GM21717 (cell line): ENCODE measurements at regions not wholly inside any gene's neighbourhood (a gene's known extent, or its start where the extent isn't known, plus 50 kb on each side); places are given as distances from the start of the nearest gene placed in this dataset.
"Not testable (repeated sequence)": the region's sequence is repeated elsewhere in the genome, so short reads cannot be mapped to it uniquely, and the experiment has no call there.

Source experiments
- ATAC-seq: cut with Tn5 transposase; IDR thresholded peaks from one replicate; pipeline ENCODE4 v1.9.1; 2021; ENCODE audit warnings: mild to moderate bottlenecking, moderate library complexity; ENCODE audit not compliant: unreplicated experiment

DNA sequence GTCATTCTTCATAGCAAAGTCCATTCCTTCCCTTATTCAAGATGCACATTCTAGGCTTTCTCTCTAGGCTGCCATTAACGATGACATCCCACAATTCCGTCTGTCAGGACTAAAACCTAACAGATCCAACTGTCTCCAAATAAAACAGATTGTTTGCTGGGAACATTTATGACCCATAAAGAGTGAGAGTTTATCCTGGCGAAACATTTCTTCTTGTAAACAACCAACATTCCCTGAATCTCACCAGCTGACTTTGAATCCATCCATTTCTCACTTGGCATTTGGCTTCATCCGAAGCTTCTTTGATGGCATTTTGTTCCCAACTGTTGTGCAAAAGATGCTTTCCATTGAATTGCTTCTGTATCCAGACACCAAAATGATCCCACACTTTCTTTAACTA is 93.1 kb downstream of the OLIG3 start:
- ATAC-seq, result no peak

DNA sequence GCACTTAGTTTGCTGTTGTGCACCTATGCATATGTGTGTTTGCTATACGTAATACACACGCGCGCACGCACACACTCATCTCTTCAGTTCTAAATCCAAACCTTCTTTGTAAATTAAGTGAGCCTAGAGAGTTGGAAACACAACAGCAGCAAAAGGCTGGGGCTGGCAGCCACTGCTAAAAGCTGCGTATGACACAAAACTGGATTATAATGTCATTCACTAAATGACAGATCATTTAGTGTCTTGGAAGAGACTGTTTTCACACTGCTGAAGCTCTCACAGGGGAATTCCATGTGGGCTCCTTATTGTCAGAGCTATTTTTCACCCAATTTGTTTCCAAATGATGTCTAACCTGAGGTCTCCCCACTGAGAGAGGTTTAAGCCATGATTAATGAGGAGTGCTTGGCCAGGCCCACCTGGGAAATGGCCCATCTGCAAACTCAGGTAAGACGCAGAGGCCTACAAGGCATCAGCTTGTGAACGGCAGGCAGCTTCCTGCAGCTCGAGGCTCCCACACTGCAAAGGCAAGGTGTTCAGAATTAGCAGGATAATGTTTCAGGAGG is 94.2 kb downstream of the OLIG3 start:
- no peak for ATAC-seq

DNA sequence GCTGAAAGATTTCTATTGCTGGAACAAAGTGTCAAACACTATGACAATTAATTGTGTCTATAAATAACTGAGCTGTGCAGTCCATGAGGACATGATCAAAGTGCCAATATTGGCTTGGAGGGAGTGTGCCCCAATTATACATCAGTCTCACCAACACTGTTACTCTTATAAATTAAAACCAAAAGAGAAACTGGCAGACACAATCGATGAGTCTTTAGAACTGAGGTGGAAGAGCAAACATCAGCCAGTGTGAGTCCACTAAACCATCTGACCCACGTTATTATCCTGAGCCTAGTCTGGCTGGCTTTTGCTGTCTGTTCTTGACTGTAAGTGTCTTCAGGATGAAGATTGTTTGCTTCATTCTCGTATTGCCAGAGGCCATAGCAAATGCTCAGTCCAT is 98.9 kb downstream of the OLIG3 start:
- ATAC-seq, result no peak

DNA sequence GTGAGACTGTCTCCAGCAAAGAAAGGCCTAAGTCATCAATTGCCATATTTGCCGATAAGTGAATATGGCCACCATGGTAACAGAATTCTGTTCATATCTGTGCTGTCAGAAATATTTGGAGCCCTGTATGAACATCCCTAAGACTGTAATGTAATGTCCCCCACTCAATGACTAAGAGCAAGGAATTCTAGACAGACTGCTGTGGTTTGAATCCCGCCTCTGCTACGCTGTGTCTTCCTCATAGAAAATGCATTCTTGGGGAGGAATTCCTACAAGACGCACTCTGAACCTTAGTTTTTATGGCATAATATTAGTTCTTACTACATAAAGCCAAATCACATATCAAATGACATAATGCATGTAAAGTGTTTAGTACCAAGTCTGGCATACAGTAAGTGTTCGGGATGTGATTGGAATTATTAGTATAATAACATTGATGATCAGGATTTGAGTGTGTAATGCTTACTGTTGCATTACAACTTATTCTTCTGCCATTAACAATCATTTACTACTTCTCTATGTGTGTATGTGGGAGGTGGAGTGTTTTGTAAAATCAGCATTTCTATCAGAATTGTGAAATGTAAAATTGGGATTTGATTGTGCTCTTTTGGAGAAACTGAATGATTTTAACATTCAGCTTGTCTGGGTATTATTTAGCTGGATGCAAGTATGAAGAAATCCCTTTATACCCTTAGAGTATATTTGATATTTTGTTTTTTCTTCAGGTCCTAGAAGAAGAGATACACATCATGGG is 103.0 kb downstream of the OLIG3 start:
- no peak for ATAC-seq

DNA sequence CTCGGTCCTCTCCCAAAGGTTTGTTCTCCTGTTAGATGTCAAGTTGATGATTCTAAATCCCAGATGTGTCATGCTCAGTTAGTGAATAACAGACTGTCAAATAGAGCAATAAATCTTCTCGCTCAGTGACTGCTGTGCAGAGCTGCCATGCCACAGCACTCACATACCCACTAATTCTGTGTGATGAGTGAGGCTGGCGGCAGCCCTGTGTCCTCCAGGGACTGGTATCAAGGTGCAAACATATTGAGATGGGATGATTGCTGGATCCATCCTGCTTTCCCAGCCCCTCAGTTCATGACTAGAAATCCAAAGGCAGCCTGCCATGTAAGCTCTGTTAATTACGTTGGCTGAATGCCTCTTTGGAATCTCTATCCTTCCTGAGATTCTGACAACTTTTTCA is 103.9 kb downstream of the OLIG3 start:
- no peak for ATAC-seq

DNA sequence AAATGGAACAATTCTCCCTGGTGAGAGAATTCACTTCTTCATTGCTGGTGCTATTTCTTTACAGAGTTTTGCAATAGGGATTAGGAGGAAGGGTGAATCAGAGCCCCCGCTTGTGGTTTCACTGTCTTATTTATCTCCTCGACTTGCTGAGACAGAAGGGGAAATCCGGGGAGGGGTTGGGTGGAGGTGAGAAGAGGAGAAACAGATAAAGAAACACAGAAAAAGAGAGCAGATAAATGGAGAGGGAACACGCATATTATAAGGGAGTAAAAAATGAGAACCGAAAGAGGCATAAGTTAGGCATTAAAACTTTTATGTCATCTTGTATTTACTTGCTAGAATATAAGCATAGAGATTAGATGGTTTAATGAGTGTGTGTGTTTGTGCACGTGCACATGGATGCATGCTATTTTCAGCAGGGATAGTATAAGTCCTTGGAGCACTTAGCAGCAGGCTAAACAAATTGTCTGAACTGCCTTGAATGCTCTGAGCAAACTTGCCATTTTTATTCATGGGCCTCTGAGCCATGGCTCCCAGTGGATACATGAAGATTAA is 105.0 kb downstream of the OLIG3 start:
- ATAC-seq, result peak; percentile 80

DNA sequence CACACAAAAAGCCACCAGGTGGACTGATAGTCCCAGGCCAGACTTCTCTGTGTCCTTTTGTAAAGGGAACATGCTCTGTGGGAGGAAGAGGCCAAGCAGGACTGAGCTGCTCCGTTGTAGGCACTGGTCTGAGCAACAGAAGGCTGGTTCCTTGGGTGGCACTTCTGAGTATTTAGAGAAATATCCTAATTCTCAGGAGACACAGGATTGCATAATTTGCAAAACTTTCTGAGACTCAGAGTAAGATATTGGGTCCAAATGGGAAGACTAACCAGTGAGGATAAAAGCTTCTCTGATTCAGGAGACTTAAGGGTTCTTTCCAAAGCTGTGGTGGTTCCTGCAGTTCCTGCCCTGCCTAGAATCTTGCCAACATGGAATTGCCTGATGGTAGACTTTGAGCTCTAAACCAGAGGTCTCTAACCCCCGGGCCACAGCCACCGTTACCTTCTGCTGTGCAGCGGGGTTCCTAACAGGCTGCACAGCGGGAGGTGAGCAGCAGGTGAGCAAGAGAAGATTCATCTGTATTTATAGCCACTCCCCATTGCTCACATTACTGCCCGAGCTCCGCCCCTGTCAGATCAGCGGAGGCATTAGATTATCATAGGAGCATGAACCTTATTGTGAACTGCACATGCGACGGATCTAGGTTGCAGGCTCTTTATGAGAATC is 107.0 kb downstream of the OLIG3 start:
- no peak for ATAC-seq

DNA sequence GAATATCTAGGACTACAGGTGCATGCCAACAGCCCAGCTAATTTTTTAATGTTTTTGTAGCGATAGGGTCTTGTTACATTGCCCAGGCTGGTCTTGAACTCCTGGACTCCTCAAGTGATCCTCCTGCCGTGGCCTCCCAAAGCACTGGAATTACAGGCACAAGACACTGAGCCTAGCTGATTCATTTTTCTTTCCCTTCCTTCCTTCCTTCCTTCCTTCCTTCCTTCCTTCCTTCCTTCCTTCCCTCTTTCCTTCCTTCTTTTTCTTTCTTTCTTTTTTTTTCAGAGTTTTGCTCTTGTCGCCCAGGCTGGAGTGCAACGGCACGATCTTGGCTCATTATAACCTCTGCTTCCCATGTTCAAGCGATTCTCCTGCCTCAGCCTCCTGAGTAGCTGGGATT is 110.9 kb downstream of the OLIG3 start:
- ATAC-seq, result not testable (repeated sequence)

DNA sequence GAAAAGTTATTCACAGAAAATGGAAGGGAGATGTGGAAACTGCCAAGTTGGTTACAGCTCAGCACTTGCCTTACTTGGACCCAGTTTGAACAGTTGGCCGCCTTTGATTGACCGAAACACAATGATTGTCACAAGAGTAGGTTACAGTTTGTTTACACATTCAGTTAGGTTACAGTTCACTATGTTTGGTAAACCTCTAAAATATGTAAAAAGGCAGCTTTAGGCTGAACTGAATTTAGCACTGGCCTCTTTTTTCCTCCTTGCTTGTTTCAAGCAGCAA is 116.2 kb downstream of the OLIG3 start:
- ATAC-seq, result no peak

DNA sequence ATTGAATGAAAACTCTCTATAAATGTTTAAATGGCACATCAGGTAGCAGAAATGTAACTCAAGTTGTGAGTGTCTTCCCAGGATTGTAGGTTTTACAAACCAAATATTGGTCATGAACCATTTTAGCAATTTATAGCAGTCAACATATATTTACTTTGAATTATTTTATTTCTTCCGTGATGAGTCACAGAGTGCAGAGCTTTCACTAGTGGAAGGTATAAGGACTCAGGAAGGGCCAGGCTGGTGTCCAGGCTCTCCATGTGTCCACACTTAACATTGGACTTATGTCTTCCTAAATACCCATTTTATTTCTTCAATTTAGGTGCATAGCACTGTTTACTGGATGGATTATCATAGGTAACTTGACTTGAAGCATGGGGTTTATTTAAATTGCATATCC is 120.9 kb downstream of the OLIG3 start:
- ATAC-seq, result no peak

DNA sequence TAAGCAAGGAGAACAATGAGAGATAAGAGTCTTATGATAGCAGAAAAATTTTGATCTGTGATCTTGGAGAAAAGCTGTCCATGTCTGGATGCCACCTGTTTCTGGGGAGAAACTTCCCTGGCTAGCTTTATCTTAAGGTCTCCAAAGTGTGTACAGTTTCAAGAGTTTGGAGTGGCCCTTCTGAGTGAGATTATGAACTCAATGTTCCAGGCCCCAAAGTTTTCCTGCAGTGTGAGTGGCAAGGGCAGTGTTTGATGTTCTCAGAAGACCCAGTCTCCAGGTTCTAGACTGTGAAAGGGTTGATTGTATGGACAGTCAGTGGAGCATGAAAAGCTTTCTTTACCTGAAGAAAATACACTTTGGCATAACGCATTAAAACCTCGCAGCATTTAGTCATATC is 121.7 kb downstream of the OLIG3 start:
- no peak for ATAC-seq

DNA sequence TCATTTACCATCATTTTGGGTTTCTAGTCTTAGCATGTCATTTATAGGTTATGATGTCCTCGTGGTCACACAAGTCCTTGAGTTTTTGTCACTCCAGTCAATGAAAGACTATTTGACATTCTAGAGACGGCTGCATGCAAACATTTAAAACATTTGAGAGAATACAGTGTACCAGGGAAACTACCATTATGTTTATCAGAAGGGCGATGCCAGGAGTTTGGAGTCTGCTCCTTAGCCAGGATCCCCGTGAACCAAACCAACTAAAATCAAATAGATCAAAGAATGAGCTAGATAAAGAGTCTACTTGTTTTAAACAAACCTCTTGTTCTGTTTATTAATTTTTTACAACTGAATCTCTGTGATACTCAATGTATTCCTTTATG is 122.6 kb downstream of the OLIG3 start:
- no peak for ATAC-seq

DNA sequence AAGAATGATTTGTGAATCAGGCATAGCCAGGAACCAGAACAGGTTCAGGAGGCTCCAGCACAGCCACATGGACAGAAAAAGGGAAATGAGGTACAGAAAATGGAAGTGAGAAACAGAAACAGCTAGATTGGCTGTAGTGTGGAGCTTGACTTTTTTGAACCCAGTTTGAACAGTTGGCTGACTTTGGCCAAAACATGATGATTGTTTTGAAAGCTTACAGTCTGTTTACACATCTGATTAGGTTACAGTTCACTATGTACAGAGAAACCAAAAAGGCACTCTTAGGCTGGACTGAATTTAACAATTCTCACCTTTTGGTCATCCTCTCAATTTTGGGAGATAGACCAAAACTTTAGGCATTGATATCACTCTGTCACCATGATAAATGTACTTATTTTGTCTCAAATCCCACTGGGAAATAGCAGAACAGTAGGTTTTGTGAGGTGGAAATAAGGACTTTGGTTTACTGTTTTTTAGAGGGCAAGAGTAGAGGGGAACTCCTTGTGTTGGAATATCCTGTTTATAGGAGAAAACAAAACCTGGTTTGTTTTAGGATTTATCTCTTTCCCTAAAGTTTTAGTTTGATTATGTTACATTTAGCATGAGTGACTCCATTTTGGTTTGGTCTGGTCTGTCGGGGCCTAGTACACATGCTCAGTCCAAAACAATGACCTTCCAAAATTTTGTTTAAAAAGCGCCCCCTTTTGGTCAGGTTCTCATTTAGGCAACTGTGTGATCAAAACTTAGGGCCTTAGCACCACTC is 123.1 kb downstream of the OLIG3 start:
- ATAC-seq, result peak; percentile 85

DNA sequence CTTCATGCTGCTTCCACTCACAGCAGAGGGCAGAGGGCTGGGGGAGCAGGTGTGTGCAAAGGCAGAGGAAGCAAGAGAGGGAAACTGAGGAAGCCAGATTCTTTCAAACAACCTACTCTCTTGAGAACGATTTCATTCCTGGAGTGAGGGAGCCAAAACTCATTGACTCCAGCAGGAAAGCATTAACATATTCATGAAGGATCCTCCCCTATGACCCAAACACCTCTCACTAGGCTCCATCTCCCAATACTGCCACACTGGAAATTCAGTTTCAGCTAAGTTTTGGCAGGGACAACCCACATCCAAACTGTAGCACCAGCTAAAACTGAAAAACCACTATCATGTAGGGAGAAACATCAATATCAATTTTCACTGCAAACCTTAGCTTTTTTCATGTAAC is 125.1 kb downstream of the OLIG3 start:
- ATAC-seq, result no peak

DNA sequence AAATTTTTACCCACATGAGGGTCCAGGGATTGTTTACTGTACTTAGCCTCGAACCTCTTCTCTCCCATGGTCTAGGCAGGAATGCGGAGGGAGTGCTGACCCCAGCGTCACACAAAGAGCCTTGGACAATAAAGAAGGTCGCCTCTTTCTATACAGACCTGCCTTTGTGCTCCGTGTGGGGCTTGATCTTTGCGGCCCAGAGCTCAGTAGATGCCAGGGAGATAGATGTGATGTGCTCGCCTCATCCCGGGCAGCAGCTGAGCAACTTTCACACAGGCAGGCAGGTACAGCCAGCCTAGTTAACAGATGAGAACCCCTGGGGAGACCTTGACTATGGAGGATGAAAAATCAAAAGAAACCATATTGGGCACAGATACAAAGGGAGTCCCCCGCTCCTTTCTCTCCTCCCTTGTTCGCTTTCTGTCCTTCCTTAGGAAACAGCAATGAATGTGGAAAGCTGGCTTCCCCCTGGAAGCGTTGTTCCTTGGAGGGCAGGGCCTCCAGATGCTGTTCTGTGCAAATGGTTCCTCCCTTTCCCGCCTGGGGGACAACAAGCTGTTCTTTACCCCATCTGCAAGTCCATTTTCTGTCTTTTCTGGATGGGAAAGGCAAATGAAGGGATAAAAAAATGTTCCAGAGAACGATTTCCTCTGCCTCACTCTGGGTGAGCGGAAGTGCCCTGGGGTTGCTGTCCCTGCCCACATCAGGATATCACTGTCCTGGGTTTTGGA is 128.3 kb downstream of the OLIG3 start:
- ATAC-seq, result no peak

DNA sequence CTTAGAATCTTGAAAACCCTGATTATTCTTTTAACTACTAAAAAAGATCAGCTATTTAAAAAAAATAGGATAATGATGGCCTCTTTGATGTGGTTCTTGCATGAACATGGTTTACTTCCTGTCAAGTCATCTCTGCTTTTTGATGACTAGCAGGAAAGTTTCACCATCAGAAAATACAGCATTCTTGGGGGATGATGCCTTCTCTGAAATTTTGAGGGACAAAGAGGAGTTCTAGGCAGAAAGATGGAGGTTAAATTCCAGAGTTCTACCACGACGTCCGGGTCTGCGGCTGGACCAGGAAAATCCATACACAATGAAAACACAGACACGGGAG is 130.4 kb downstream of the OLIG3 start:
- ATAC-seq, result no peak

DNA sequence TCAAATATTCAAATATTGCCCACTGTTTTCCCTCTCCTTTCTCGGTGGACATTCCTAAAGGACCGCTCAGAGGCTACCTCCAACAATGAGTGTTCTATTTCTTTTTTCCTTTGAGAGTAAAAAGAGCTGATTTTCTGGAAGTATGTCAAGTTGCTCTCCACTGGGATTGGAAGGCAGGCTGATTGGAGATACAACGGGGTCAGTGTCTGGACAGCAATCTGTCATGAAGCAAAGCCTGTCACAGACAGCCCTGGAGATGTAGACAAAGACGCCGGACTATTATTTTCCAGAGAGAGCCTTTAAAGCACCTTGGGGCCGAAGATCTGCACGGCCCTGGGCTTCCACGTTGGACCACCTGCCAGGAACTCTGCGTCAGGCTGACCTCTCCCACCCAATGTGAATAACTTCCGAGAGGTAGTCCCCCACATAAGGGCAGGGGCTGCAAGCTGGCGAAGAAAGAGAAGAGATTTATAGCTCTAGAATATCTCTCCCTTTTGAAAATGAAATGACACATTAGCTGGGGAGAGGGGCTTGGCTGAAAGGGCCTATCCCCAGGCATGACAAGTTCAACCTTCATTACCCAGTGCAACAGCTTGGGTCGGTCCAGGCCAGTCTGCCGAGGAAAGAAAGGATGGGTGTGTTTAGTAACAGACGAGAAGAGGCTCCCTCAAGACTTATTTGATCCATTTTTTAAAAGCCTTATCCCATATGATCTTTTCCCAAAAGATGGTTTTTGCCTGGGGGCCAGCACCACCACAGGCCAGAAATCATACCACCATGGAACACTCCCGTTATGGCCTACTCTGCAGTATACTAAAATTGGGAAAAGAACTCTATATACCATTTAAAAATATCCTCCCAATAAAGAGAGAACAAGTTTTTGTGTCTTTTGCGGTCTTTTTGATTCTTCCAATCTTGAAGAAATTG is 131.1 kb downstream of the OLIG3 start:
- no peak for ATAC-seq

DNA sequence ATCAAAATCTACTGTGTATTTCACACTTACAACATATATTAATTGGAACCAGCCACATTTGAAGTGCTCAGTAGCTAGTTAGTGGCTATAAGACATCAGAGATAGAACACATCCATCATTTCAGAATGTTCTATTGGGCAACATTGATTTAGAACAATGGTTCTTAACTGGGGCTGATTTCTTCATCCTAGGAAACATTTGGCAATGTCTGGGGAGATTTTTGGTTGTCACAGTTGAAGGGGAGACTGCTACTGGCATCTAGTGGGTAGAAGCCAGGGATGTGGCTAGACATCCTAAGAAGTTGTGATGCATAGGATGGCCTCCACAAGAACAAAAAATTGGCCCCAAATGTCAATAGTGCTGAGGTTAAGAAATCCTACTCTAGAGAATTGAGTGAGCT is 132.5 kb downstream of the OLIG3 start:
- ATAC-seq, result no peak

DNA sequence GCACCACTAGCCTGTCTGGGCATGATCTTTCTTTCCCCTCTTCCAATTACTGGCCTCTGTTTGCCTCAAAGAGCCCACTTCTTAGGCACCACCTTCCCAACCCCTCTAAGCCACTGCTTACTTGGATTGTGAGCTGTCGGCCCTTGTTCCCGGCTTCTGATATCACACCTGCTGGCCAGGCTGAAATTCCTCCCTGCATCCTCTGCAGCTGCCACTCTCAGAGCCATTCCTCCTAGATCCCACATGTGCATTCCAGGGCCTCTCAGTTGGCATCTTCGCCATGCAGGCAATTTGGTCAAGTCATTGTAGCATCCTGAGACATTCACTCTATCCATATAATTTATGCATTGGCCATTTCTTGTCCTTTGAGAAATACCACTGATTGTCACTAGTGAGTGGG is 135.9 kb downstream of the OLIG3 start:
- ATAC-seq, result no peak

DNA sequence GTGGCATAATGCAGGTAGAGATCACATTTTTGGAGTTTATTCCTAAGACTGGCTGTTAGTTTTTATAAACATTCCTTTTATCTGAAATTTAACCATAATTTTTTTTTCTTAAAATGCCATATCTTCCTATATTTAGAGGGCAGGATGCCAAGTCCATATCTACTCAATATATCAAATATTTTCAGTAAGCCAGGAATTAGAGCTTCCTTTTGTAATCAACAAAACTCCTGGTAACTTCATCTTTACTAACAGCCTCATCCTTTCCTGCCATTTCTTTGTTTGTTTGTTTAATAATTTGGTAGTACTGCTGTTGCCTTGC is 136.3 kb downstream of the OLIG3 start:
- ATAC-seq, result no peak
